Prostate gland (tissue), 2 donors: ENCODE measurements at regions not wholly inside any gene's neighbourhood (a gene's known extent, or its start where the extent isn't known, plus 50 kb on each side); places are given as distances from the start of the nearest gene placed in this dataset.

Experiments
- DNase-seq: peaks from one replicate; pipeline ENCODE4 v3.0.0-alpha.2; 2019; ENCODE audit warnings: low spot score
- H3K27ac ChIP-seq, 2 donors: fragments of 200-600 bp; sonication (generic); 2 replicates each; pipeline ENCODE4 v1.5.1; 2017 to 2019
- H3K27me3 ChIP-seq: fragments of 200-600 bp; sonication (generic); replicated peaks from 2 replicates; pipeline ENCODE4 v1.5.1; 2019; ENCODE audit not compliant: insufficient read depth
- H3K36me3 ChIP-seq, 2 donors: fragments of 200-600 bp; sonication (generic); 1 replicate in 1 of 2; 2 replicates in 1 of 2; pipeline versions ENCODE4 v1.5.1 to v1.8.1; 2017 to 2019
- H3K4me1 ChIP-seq: fragments of 200-600 bp; sonication (generic); replicated peaks from 2 replicates; pipeline ENCODE4 v1.5.1; 2019
- H3K4me3 ChIP-seq, 2 donors: fragments of 200-600 bp; sonication (generic); 2 replicates each; pipeline ENCODE4 v1.5.1; 2017 to 2019
- H3K9me3 ChIP-seq: fragments of 200-600 bp; sonication (generic); 2 replicates; pipeline ENCODE4 v1.5.1; 2017
- CTCF ChIP-seq, 4 experiments: fragments of 200-600 bp in 2 of 4; fragments of 450-650 bp in 2 of 4; sonication (generic) in 2 of 4; IDR thresholded peaks; 1 replicate in 3 of 4; 2 replicates in 1 of 4; pipeline ENCODE4 v1.5.1; 2016 to 2019; ENCODE audit warnings: antibody characterized with exemption in 4 of 4, mild to moderate bottlenecking in 2 of 4, moderate library complexity in 2 of 4
- POLR2A ChIP-seq: fragments of 450-650 bp; IDR thresholded peaks from one replicate; pipeline ENCODE4 v1.6.1; 2016; ENCODE audit warnings: antibody characterized with exemption, mild to moderate bottlenecking
- POLR2AphosphoS5 ChIP-seq: sonication (generic); formaldehyde crosslinking; IDR thresholded peaks from one replicate; pipeline ENCODE4 v1.6.1; 2017; ENCODE audit warnings: antibody characterized with exemption
- WGBS: methylation state at CpG from one replicate; pipeline ENCODE4 v1.1.5; 2018; 5-methylcytosine and 5-hydroxymethylcytosine counted together
- intact Hi-C: fragments of 100-400 bp; cut with DNase I; formaldehyde crosslinking; loops from one replicate; pipeline ENCODE4 v1.14.2; 2022

GRCh38 chr2:20931346-20931745 lies 108.4 kb upstream of the LDAH start:
- Histone ChIP-seq H3K9me3 (no peaks in the 10 kb centered on the region), H3K27ac (no peak overlapping the region), H3K27me3 (no peaks in the 10 kb centered on the region), H3K4me1 (no peaks in the 10 kb centered on the region), H3K4me3 (no peak overlapping the region), H3K36me3 (no peaks in the 10 kb centered on the region)
- no peak for TF ChIP-seq POLR2A
- no peak for TF ChIP-seq CTCF (IDR thresholded peaks at IDR 0.05)
- no peak for TF ChIP-seq POLR2AphosphoS5
- intact Hi-C loops: no loop called here
- WGBS: 71% methylated on average over 2 of the region's 2 CpGs
- DNase-seq: no peak

- WGBS: 28% methylated on average over 3 of the region's 3 CpGs
- Histone ChIP-seq H3K9me3 (no peaks in the 10 kb centered on the region), H3K4me3 (no peak overlapping the region), H3K36me3 (no peaks in the 10 kb centered on the region), H3K4me1 (no peaks in the 10 kb centered on the region), H3K27me3 (no peaks in the 10 kb centered on the region), H3K27ac (no peak overlapping the region)
- intact Hi-C loops: no loop called here
- DNase-seq: peak; percentile 22
- peak; percentile 36 for TF ChIP-seq POLR2AphosphoS5
- TF ChIP-seq POLR2A: no peak
These were observed 108.0 kb upstream of the LDAH start for GRCh38 chr2:20930928-20931327.

GRCh38 chr2:20929721-20930120 lies 106.8 kb upstream of the LDAH start:
- no peak for DNase-seq
- H3K4me3 ChIP-seq: no peak overlapping the region
- H3K27me3 ChIP-seq: no peaks in the 10 kb centered on the region
- H3K27ac ChIP-seq: no peak overlapping the region
- intact Hi-C loops: no loop called here
- no peak for TF ChIP-seq POLR2A
- TF ChIP-seq POLR2AphosphoS5: no peak
- TF ChIP-seq CTCF (IDR thresholded peaks at IDR 0.05): no peak
- no peaks in the 10 kb centered on the region for H3K9me3 ChIP-seq
- H3K36me3 ChIP-seq: no peaks in the 10 kb centered on the region
- no peaks in the 10 kb centered on the region for H3K4me1 ChIP-seq

GRCh38 chr2:20928617-20929016 lies 105.7 kb upstream of the LDAH start:
- Histone ChIP-seq H3K36me3 (no peaks in the 10 kb centered on the region), H3K27me3 (no peaks in the 10 kb centered on the region), H3K9me3 (no peaks in the 10 kb centered on the region), H3K27ac (no peak overlapping the region), H3K4me3 (no peak overlapping the region), H3K4me1 (no peaks in the 10 kb centered on the region)
- no peak for TF ChIP-seq POLR2A
- TF ChIP-seq CTCF (IDR thresholded peaks at IDR 0.05): no peak
- TF ChIP-seq POLR2AphosphoS5: no peak
- 87% methylated on average over 3 of the region's 3 CpGs for WGBS
- intact Hi-C loops: no loop called here
- no peak for DNase-seq

- TF ChIP-seq POLR2A: no peak
- no peak for TF ChIP-seq CTCF (IDR thresholded peaks at IDR 0.05)
- TF ChIP-seq POLR2AphosphoS5: no peak
- H3K9me3 ChIP-seq: no peaks in the 10 kb centered on the region
- intact Hi-C loops: no loop called here
- WGBS: 81% methylated on average over 5 of the region's 5 CpGs
- H3K4me1 ChIP-seq: no peaks in the 10 kb centered on the region
- no peak overlapping the region for H3K4me3 ChIP-seq
- no peaks in the 10 kb centered on the region for H3K36me3 ChIP-seq
- no peaks in the 10 kb centered on the region for H3K27me3 ChIP-seq
- DNase-seq: no peak
- no peak overlapping the region for H3K27ac ChIP-seq
These were observed 102.5 kb upstream of the LDAH start for GRCh38 chr2:20925265-20925889.
